ENCODE measurements at regions not wholly inside any gene's neighbourhood (a gene's known extent, or its start where the extent isn't known, plus 50 kb on each side); places are given as distances from the start of the nearest gene placed in this dataset.
"Not testable (repeated sequence)": the region's sequence is repeated elsewhere in the genome, so short reads cannot be mapped to it uniquely, and the experiment has no call there.

- DNase-seq = no peak
Observed at GRCh38 chr1:57612833-57613232, 189.0 kb upstream of the DAB1 start.

GRCh38 chr1:57605933-57606332 is 182.1 kb upstream of the DAB1 start:
- DNase-seq = no peak

GRCh38 chr1:57603696-57604095 is 179.8 kb upstream of the DAB1 start:
- no peak for DNase-seq

- DNase-seq = no peak
Observed at GRCh38 chr1:57600424-57600823, 176.6 kb upstream of the DAB1 start.

GRCh38 chr1:57599236-57599994 is 175.6 kb upstream of the DAB1 start:
- peak; percentile 71 for DNase-seq

GRCh38 chr1:57597036-57597435 is 173.2 kb upstream of the DAB1 start:
- DNase-seq = no peak

- no peak for DNase-seq
Observed at GRCh38 chr1:57594002-57594401, 170.1 kb upstream of the DAB1 start.

GRCh38 chr1:57591842-57592241 is 168.0 kb upstream of the DAB1 start:
- DNase-seq = no peak

- DNase-seq = no peak
Observed at GRCh38 chr1:57590978-57591377, 167.1 kb upstream of the DAB1 start.

GRCh38 chr1:57586842-57587241 is 163.0 kb upstream of the DAB1 start:
- DNase-seq = no peak

GRCh38 chr1:57578680-57579079 is 154.8 kb upstream of the DAB1 start:
- DNase-seq = no peak

GRCh38 chr1:57578099-57578498 is 154.2 kb upstream of the DAB1 start:
- DNase-seq = no peak

- no peak for DNase-seq
Observed at GRCh38 chr1:57576756-57577155, 152.9 kb upstream of the DAB1 start.

- no peak for DNase-seq
Observed at GRCh38 chr1:57572016-57572415, 148.2 kb upstream of the DAB1 start.

- DNase-seq = not testable (repeated sequence)
Observed at GRCh38 chr1:57558066-57558465, 134.2 kb upstream of the DAB1 start.

- no peak for DNase-seq
Observed at GRCh38 chr1:57553666-57554065, 129.8 kb upstream of the DAB1 start.

- no peak for DNase-seq
Observed at GRCh38 chr1:57551476-57551875, 127.6 kb upstream of the DAB1 start.

- no peak for DNase-seq
Observed at GRCh38 chr1:57550092-57550491, 126.2 kb upstream of the DAB1 start.

GRCh38 chr1:57549300-57549699 is 125.4 kb upstream of the DAB1 start:
- no peak for DNase-seq

GRCh38 chr1:57546549-57547330 is 122.9 kb upstream of the DAB1 start:
- no peak for DNase-seq

GRCh38 chr1:57544345-57544744 is 120.5 kb upstream of the DAB1 start:
- no peak for DNase-seq

GRCh38 chr1:57536749-57537423 is 113.0 kb upstream of the DAB1 start:
- no peak for DNase-seq

GRCh38 chr1:57532299-57532698 is 108.4 kb upstream of the DAB1 start:
- no peak for DNase-seq

- not testable (repeated sequence) for DNase-seq
Observed at GRCh38 chr1:57530911-57531260, 107.0 kb upstream of the DAB1 start.
